Gastroesophageal sphincter (tissue), 3 donors: ENCODE measurements at regions not wholly inside any gene's neighbourhood (a gene's known extent, or its start where the extent isn't known, plus 50 kb on each side); places are given as distances from the start of the nearest gene placed in this dataset.

Experiments
- CTCF ChIP-seq, 4 experiments: fragments of 200-600 bp in 2 of 4; fragments of 450-650 bp in 2 of 4; sonication (generic) in 1 of 4; IDR thresholded peaks; one replicate each; pipeline ENCODE4 v1.5.1; 2017 to 2019; ENCODE audit warnings: antibody characterized with exemption in 4 of 4, mild to moderate bottlenecking in 2 of 4, moderate library complexity in 2 of 4
- POLR2A ChIP-seq, 2 donors: fragments of 450-650 bp; IDR thresholded peaks; one replicate each; pipeline ENCODE4 v1.6.1; 2017; ENCODE audit warnings: antibody characterized with exemption in 2 of 2, mild to moderate bottlenecking in 2 of 2, moderate library complexity in 1 of 2
- POLR2AphosphoS5 ChIP-seq: sonication (generic); formaldehyde crosslinking; IDR thresholded peaks from one replicate; pipeline ENCODE4 v1.6.1; 2017; ENCODE audit warnings: antibody characterized with exemption

GRCh38 chr10:35781643-35782035, 139.5 kb upstream of the FZD8 start:
- TF ChIP-seq POLR2A (IDR thresholded peaks at IDR 0.05) (no peak), CTCF (IDR thresholded peaks at IDR 0.05) (no peak), POLR2AphosphoS5 (no peak)
